Mesenchymal stem cell (in vitro differentiated cells and primary cell): ENCODE measurements at regions not wholly inside any gene's neighbourhood (a gene's known extent, or its start where the extent isn't known, plus 50 kb on each side); places are given as distances from the start of the nearest gene placed in this dataset.
A peak's percentile ranks its signal among the peaks of the same experiment; 100 is the strongest.
"Not testable (repeated sequence)": the region's sequence is repeated elsewhere in the genome, so short reads cannot be mapped to it uniquely, and the experiment has no call there.

Source experiments
- DNase-seq: peaks from one replicate; pipeline ENCODE4 v3.0.0-alpha.2; 2013
- H2AFZ ChIP-seq: one replicate; pipeline ENCODE4 v1.6.1; 2013; ENCODE audit warnings: low read depth, mild to moderate bottlenecking, control low read depth, inconsistent platforms, low read length, moderate library complexity
- H2AK5ac ChIP-seq: 2 replicates; pipeline ENCODE4 v1.6.1; 2013; ENCODE audit warnings: low read length, moderate library complexity, mild to moderate bottlenecking, inconsistent platforms; ENCODE audit not compliant: severe bottlenecking
- H2BK120ac ChIP-seq: one replicate; pipeline ENCODE4 v1.6.1; 2013; ENCODE audit warnings: low read depth, mild to moderate bottlenecking, inconsistent platforms, low read length, moderate library complexity
- H2BK12ac ChIP-seq, 2 experiments: one replicate each; pipeline ENCODE4 v1.6.1; 2013; ENCODE audit warnings: inconsistent platforms in 2 of 2, low read length in 2 of 2, mild to moderate bottlenecking in 2 of 2, moderate library complexity in 2 of 2, control low read depth in 1 of 2
- H2BK15ac ChIP-seq: one replicate; pipeline ENCODE4 v1.6.1; 2013; ENCODE audit warnings: mild to moderate bottlenecking, low read depth, inconsistent platforms; ENCODE audit not compliant: poor library complexity, severe bottlenecking
- H2BK5ac ChIP-seq: 2 replicates; pipeline ENCODE4 v1.6.1; 2013; ENCODE audit warnings: low read depth, mild to moderate bottlenecking, low read length, control low read depth, inconsistent platforms; ENCODE audit not compliant: poor library complexity, severe bottlenecking
- H3K14ac ChIP-seq, 2 experiments: one replicate each; pipeline ENCODE4 v1.6.1; 2013; ENCODE audit warnings: inconsistent platforms in 2 of 2, low read length in 2 of 2, control low read depth in 1 of 2, mild to moderate bottlenecking in 1 of 2, moderate library complexity in 1 of 2
- H3K18ac ChIP-seq, 2 experiments: one replicate each; pipeline ENCODE4 v1.6.1; 2013; ENCODE audit warnings: inconsistent platforms in 2 of 2, low read length in 2 of 2, control low read depth in 1 of 2, low read depth in 1 of 2, mild to moderate bottlenecking in 1 of 2
- H3K23ac ChIP-seq, 2 experiments: one replicate each; pipeline ENCODE4 v1.6.1; 2013; ENCODE audit warnings: inconsistent platforms in 2 of 2, low read length in 2 of 2, mild to moderate bottlenecking in 2 of 2, moderate library complexity in 2 of 2, control low read depth in 1 of 2
- H3K27ac ChIP-seq: 2 replicates; pipeline ENCODE4 v1.5.1; 2013; ENCODE audit warnings: mild to moderate bottlenecking, moderate library complexity, low read length, control low read depth, inconsistent platforms; ENCODE audit not compliant: poor library complexity, severe bottlenecking
- H3K27me3 ChIP-seq, 2 experiments: 2 replicates each; pipeline versions ENCODE4 v1.6.1 to v1.7.0; 2013; ENCODE audit warnings: low read length in 2 of 2, mild to moderate bottlenecking in 2 of 2, moderate library complexity in 2 of 2, control low read depth in 1 of 2, inconsistent platforms in 1 of 2; ENCODE audit not compliant: control insufficient read depth in 1 of 2, insufficient read depth in 1 of 2
- H3K36me3 ChIP-seq, 2 experiments: 2 replicates each; pipeline versions ENCODE4 v1.6.1 to v1.7.0; 2013; ENCODE audit warnings: low read length in 2 of 2, control low read depth in 1 of 2, inconsistent platforms in 1 of 2, low read depth in 1 of 2, mild to moderate bottlenecking in 1 of 2; ENCODE audit not compliant: insufficient read depth in 2 of 2, control insufficient read depth in 1 of 2
- H3K4ac ChIP-seq, 2 experiments: one replicate each; pipeline ENCODE4 v1.6.1; 2013; ENCODE audit warnings: inconsistent platforms in 2 of 2, low read length in 2 of 2, mild to moderate bottlenecking in 2 of 2, moderate library complexity in 2 of 2, control low read depth in 1 of 2, low read depth in 1 of 2
- H3K4me1 ChIP-seq: 2 replicates; pipeline ENCODE4 v1.6.1; 2013; ENCODE audit warnings: low read depth, low read length, control low read depth; ENCODE audit not compliant: control insufficient read depth, insufficient read depth
- H3K4me2 ChIP-seq: 2 replicates; pipeline ENCODE4 v1.6.1; 2013; ENCODE audit warnings: low read length, mild to moderate bottlenecking, inconsistent platforms; ENCODE audit not compliant: poor library complexity, severe bottlenecking
- H3K4me3 ChIP-seq, 2 experiments: 2 replicates each; pipeline versions ENCODE4 v1.5.1 to v1.7.0; 2013; ENCODE audit warnings: low read length in 2 of 2, mild to moderate bottlenecking in 2 of 2, control low read depth in 1 of 2, low read depth in 1 of 2; ENCODE audit not compliant: insufficient read depth in 1 of 2
- H3K79me1 ChIP-seq: replicated peaks from 2 replicates; pipeline ENCODE4 v1.6.1; 2013; ENCODE audit warnings: mild to moderate bottlenecking, control low read depth, low read length, inconsistent platforms; ENCODE audit not compliant: poor library complexity, severe bottlenecking
- H3K9ac ChIP-seq: 2 replicates; pipeline ENCODE4 v1.7.0; 2013; ENCODE audit warnings: mild to moderate bottlenecking, low read length, moderate library complexity
- H3K9me3 ChIP-seq: 2 replicates; pipeline ENCODE4 v1.7.0; 2013; ENCODE audit warnings: mild to moderate bottlenecking, low read length; ENCODE audit not compliant: control insufficient read depth
- H4K8ac ChIP-seq: one replicate; pipeline ENCODE4 v1.6.1; 2013; ENCODE audit warnings: inconsistent platforms, mild to moderate bottlenecking, low read length, moderate library complexity
- H4K91ac ChIP-seq: one replicate; pipeline ENCODE4 v1.6.1; 2013; ENCODE audit warnings: mild to moderate bottlenecking, low read length, inconsistent platforms
- WGBS: methylation state at CpG from one replicate; pipeline ENCODE4 v1.1.7; 2013; ENCODE audit warnings: mixed read lengths; 5-methylcytosine and 5-hydroxymethylcytosine counted together

GRCh38 chr6:154937306-154938220 is 57.6 kb upstream of the TIAM2 start:
- 63% methylated on average over 15 of the region's 17 CpGs for WGBS
- Histone ChIP-seq H3K4me2 (no peak overlapping the region), H3K14ac (no peak overlapping the region), H2BK12ac (no peak overlapping the region), H3K79me1 (peaks cover 3% of the 10 kb centered on the region), H4K8ac (no peak overlapping the region), H3K27ac (no peak overlapping the region), H3K18ac (peak overlapping the region in 1 of 2 experiments; percentile 6), H3K4ac (no peak overlapping the region), H3K36me3 (no peaks in the 10 kb centered on the region), H2BK120ac (no peak overlapping the region), H3K9ac (peak overlapping the region; percentile 12), H2BK5ac (no peak overlapping the region), H3K9me3 (no peaks in the 10 kb centered on the region), H3K4me1 (peaks cover 10% of the 10 kb centered on the region), H3K4me3 (no peak overlapping the region), H2BK15ac (no peak overlapping the region), H3K23ac (no peak overlapping the region), H2AK5ac (no peak overlapping the region), H4K91ac (no peak overlapping the region), H2AFZ (no peak overlapping the region), H3K27me3 (no peaks in the 10 kb centered on the region)
- peak; percentile 13 for DNase-seq

GRCh38 chr6:154938221-154938580 is 56.9 kb upstream of the TIAM2 start:
- H3K9me3 ChIP-seq, result no peaks in the 10 kb centered on the region
- H3K18ac ChIP-seq, result no peak overlapping the region
- 84% methylated on average over 9 of the region's 9 CpGs for WGBS
- peaks cover 3% of the 10 kb centered on the region for H3K79me1 ChIP-seq
- peak overlapping the region in 1 of 2 experiments; percentile 40 for H3K4ac ChIP-seq
- no peak overlapping the region for H3K4me2 ChIP-seq
- DNase-seq, result no peak
- H3K36me3 ChIP-seq, result no peaks in the 10 kb centered on the region
- no peak overlapping the region for H3K4me3 ChIP-seq
- H2BK15ac ChIP-seq, result no peak overlapping the region
- no peak overlapping the region for H3K27ac ChIP-seq
- no peak overlapping the region for H4K8ac ChIP-seq
- H2BK120ac ChIP-seq, result no peak overlapping the region
- H2BK5ac ChIP-seq, result no peak overlapping the region
- H4K91ac ChIP-seq, result no peak overlapping the region
- peak overlapping the region in 1 of 2 experiments; percentile 49 for H3K23ac ChIP-seq
- no peak overlapping the region for H2AFZ ChIP-seq
- H3K4me1 ChIP-seq, result peaks cover 10% of the 10 kb centered on the region
- H2BK12ac ChIP-seq, result no peak overlapping the region
- no peaks in the 10 kb centered on the region for H3K27me3 ChIP-seq
- H2AK5ac ChIP-seq, result no peak overlapping the region
- no peak overlapping the region for H3K9ac ChIP-seq
- no peak overlapping the region for H3K14ac ChIP-seq

GRCh38 chr6:154938727-154939285 is 56.3 kb upstream of the TIAM2 start:
- DNase-seq, H2BK120ac ChIP-seq, H3K18ac ChIP-seq, H3K36me3 ChIP-seq, H3K9ac ChIP-seq, H2BK12ac ChIP-seq, H3K14ac ChIP-seq, H3K4me1 ChIP-seq, H3K27ac ChIP-seq, H3K9me3 ChIP-seq, H3K23ac ChIP-seq, H3K4me3 ChIP-seq, H4K91ac ChIP-seq, H3K27me3 ChIP-seq, H2BK5ac ChIP-seq, H4K8ac ChIP-seq, H2AK5ac ChIP-seq, H2AFZ ChIP-seq, H2BK15ac ChIP-seq, H3K4ac ChIP-seq, H3K4me2 ChIP-seq, H3K79me1 ChIP-seq: not testable (repeated sequence)
- WGBS, result 99% methylated on average over 11 of the region's 16 CpGs

GRCh38 chr6:154942770-154943169 is 52.3 kb upstream of the TIAM2 start:
- Histone ChIP-seq H3K79me1 (peaks cover 2% of the 10 kb centered on the region), H2BK15ac (no peak overlapping the region), H4K8ac (no peak overlapping the region), H3K23ac (no peak overlapping the region), H2BK120ac (no peak overlapping the region), H3K9me3 (no peaks in the 10 kb centered on the region), H3K9ac (no peak overlapping the region), H2BK12ac (no peak overlapping the region), H3K4ac (no peak overlapping the region), H3K14ac (no peak overlapping the region), H3K4me2 (no peak overlapping the region), H4K91ac (no peak overlapping the region), H3K27me3 (no peaks in the 10 kb centered on the region), H2BK5ac (no peak overlapping the region), H3K27ac (no peak overlapping the region), H2AFZ (no peak overlapping the region), H3K4me1 (peaks cover 3% of the 10 kb centered on the region), H3K36me3 (peaks cover 0 to 8% of the 10 kb centered on the region in 2 experiments), H3K4me3 (no peak overlapping the region), H3K18ac (no peak overlapping the region), H2AK5ac (no peak overlapping the region)
- no peak for DNase-seq
- 100% methylated on average over 2 of the region's 2 CpGs for WGBS
